ENCODE measurements at regions not wholly inside any gene's neighbourhood (a gene's known extent, or its start where the extent isn't known, plus 50 kb on each side); places are given as distances from the start of the nearest gene placed in this dataset.

DNA sequence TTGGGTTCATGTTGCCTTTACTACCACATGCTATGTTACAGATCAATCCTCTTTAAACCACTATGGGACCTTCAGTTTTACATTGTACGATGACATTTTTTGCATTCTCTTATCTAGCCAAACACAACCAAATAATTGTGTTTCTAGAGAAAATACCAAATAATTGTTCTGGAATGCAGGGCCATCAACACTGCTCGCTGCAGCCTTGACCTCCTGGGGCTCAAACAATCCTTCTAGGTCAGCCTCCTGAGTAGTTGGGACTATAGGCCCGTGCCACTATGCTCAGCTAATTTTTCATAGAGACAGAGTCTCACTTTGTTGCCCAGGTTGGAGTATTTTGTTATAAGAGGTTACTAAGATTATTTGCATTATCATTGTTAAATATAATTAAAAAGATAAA lies 237.5 kb upstream of the PMFBP1 start:
- H3K4me1 ChIP-seq (ENCODE audit: insufficient read depth): peaks cover 2% of the 10 kb centered on the region
- no peaks in the 10 kb centered on the region for H3K36me3 ChIP-seq
- no peak overlapping the region for H3K27ac ChIP-seq
- H3K4me3 ChIP-seq: no peak overlapping the region
- H3K27me3 ChIP-seq: peaks cover 2% of the 10 kb centered on the region
- intact Hi-C loops (cut with DNase I): no loop called here
- WGBS, 3 donors: 37 to 62% (median 48%) methylated on average over 3 of the region's 3 CpGs
- H3K9me3 ChIP-seq: no peaks in the 10 kb centered on the region
- no peak for DNase-seq
- no peak for TF ChIP-seq POLR2A (IDR thresholded peaks at IDR 0.05)
- no peak for TF ChIP-seq EP300 (IDR thresholded peaks at IDR 0.05)
- TF ChIP-seq, protein P1, sequence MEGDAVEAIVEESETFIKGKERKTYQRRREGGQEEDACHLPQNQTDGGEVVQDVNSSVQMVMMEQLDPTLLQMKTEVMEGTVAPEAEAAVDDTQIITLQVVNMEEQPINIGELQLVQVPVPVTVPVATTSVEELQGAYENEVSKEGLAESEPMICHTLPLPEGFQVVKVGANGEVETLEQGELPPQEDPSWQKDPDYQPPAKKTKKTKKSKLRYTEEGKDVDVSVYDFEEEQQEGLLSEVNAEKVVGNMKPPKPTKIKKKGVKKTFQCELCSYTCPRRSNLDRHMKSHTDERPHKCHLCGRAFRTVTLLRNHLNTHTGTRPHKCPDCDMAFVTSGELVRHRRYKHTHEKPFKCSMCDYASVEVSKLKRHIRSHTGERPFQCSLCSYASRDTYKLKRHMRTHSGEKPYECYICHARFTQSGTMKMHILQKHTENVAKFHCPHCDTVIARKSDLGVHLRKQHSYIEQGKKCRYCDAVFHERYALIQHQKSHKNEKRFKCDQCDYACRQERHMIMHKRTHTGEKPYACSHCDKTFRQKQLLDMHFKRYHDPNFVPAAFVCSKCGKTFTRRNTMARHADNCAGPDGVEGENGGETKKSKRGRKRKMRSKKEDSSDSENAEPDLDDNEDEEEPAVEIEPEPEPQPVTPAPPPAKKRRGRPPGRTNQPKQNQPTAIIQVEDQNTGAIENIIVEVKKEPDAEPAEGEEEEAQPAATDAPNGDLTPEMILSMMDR (IDR thresholded peaks at IDR 0.05): no peak

DNA sequence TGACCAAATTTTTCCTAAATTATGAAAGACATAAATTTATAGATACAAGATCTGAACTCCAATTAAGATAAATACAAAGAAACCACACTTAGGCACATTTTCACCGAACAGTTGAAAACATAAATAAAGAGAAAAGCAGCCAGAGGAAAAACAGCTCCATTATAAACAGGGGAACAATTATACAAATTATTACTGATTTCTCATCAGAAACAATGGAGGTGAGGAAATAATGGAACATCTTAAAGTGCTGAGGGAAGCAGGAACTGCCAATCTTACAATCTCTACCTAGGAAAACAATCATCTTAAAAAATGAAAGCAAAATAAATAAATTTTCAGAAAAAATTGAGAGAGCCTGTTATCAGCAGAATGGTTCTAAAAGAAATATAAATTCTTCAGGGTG lies 234.4 kb upstream of the PMFBP1 start:
- intact Hi-C loops (cut with DNase I): no loop called here
- DNase-seq: no peak
- TF ChIP-seq EP300 (IDR thresholded peaks at IDR 0.05) (no peak), POLR2A (IDR thresholded peaks at IDR 0.05) (no peak)
- TF ChIP-seq, protein P1 (IDR thresholded peaks at IDR 0.05): no peak
- Histone ChIP-seq H3K9me3 (no peaks in the 10 kb centered on the region), H3K36me3 (no peaks in the 10 kb centered on the region), H3K4me3 (no peak overlapping the region), H3K4me1 (ENCODE audit: insufficient read depth) (peaks cover 2% of the 10 kb centered on the region), H3K27me3 (peaks cover 2% of the 10 kb centered on the region), H3K27ac (no peak overlapping the region)
- 82 to 95% (median 85%) methylated on average over 1 of the region's 1 CpG for WGBS, 3 donors

DNA sequence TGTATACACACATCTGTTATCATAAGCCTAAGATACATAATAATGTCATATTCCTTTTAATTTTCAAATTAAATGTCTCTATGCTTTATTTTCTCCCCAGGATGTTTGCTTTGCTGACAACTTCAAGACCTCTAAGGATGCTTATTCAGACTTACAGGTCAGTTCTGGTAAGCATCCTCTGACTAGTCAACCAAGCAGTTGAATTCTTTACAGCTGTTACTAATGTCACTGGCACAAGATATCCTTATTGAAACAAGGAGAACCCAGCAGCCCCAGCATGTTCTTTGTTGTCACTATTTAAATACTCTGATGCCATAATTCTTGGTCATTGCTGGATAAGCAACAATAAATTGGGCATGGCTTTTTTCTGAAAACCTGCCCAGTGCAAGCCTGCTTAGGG lies 232.3 kb upstream of the PMFBP1 start:
- no peaks in the 10 kb centered on the region for H3K36me3 ChIP-seq
- no peaks in the 10 kb centered on the region for H3K4me1 ChIP-seq (ENCODE audit: insufficient read depth)
- TF ChIP-seq, protein P1 (IDR thresholded peaks at IDR 0.05): no peak
- TF ChIP-seq POLR2A (IDR thresholded peaks at IDR 0.05) (no peak), EP300 (IDR thresholded peaks at IDR 0.05) (no peak)
- no peak overlapping the region for H3K27ac ChIP-seq
- H3K9me3 ChIP-seq: no peaks in the 10 kb centered on the region
- peaks cover 2% of the 10 kb centered on the region for H3K27me3 ChIP-seq
- no peak for DNase-seq
- intact Hi-C loops (cut with DNase I): no loop called here
- H3K4me3 ChIP-seq: no peak overlapping the region

DNA sequence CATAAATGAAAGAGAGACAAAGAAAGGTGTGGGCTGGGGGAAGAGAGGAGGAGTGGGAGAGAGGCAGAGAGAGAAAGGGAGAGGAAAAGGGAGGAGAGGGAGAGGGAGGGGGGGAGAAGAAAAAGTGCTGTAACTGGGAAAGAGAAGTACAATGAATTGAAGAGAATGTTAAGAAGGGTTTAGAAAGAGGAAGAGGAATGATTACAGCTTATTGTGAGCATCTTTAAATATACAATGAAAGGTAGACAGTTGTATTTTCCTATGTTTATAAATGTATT lies 229.1 kb upstream of the PMFBP1 start:
- H3K36me3 ChIP-seq: no peaks in the 10 kb centered on the region
- TF ChIP-seq, protein P1 (IDR thresholded peaks at IDR 0.05): no peak
- TF ChIP-seq EP300 (IDR thresholded peaks at IDR 0.05) (no peak), POLR2A (IDR thresholded peaks at IDR 0.05) (no peak)
- no peaks in the 10 kb centered on the region for H3K9me3 ChIP-seq
- H3K4me1 ChIP-seq (ENCODE audit: insufficient read depth): no peaks in the 10 kb centered on the region
- H3K27ac ChIP-seq: no peak overlapping the region
- H3K4me3 ChIP-seq: no peak overlapping the region
- H3K27me3 ChIP-seq: no peaks in the 10 kb centered on the region
- no peak for DNase-seq
- intact Hi-C loops (cut with DNase I): no loop called here
